ENCODE measurements at regions not wholly inside any gene's neighbourhood (a gene's known extent, or its start where the extent isn't known, plus 50 kb on each side); places are given as distances from the start of the nearest gene placed in this dataset.

DNA sequence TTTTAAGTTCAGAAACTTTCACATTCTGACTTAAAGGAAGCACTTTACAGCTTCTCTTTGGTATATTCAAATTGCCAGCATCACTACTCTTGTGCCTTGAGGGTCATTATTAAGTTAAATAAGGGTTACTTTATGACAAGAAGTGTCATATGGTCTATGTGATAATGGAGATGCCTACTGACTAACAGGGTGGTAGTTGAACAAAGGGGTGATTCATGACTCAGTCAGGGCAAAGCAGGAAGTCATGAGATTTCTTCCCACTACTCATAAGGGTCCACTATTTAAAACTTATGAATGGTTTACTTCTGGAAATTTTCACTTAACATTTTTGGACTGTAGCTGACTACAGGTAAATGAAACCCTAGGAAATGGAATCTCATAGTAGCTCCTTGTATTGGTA is 938.3 kb upstream of the PTPRD start:
- TF ChIP-seq POLR2AphosphoS5 (IDR thresholded peaks at IDR 0.05; ENCODE audit: low read depth, low read length), result no peak
- TF ChIP-seq, protein P1, sequence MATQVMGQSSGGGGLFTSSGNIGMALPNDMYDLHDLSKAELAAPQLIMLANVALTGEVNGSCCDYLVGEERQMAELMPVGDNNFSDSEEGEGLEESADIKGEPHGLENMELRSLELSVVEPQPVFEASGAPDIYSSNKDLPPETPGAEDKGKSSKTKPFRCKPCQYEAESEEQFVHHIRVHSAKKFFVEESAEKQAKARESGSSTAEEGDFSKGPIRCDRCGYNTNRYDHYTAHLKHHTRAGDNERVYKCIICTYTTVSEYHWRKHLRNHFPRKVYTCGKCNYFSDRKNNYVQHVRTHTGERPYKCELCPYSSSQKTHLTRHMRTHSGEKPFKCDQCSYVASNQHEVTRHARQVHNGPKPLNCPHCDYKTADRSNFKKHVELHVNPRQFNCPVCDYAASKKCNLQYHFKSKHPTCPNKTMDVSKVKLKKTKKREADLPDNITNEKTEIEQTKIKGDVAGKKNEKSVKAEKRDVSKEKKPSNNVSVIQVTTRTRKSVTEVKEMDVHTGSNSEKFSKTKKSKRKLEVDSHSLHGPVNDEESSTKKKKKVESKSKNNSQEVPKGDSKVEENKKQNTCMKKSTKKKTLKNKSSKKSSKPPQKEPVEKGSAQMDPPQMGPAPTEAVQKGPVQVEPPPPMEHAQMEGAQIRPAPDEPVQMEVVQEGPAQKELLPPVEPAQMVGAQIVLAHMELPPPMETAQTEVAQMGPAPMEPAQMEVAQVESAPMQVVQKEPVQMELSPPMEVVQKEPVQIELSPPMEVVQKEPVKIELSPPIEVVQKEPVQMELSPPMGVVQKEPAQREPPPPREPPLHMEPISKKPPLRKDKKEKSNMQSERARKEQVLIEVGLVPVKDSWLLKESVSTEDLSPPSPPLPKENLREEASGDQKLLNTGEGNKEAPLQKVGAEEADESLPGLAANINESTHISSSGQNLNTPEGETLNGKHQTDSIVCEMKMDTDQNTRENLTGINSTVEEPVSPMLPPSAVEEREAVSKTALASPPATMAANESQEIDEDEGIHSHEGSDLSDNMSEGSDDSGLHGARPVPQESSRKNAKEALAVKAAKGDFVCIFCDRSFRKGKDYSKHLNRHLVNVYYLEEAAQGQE (IDR thresholded peaks at IDR 0.05; ENCODE audit: insufficient read depth in 1 of 2, low read depth in 2 of 2, low read length in 2 of 2), result no peak
- no peak for TF ChIP-seq SIN3A (IDR thresholded peaks at IDR 0.05; ENCODE audit: borderline replicate concordance, insufficient read depth, low read length)
- no peak for TF ChIP-seq TAF1 (IDR thresholded peaks at IDR 0.05; ENCODE audit: borderline replicate concordance, insufficient read depth, low read length)
- no peak for TF ChIP-seq FOXP2 (optimal IDR thresholded peaks at IDR 0.05; ENCODE audit: borderline replicate concordance, extremely low read depth, extremely low read length, insufficient read depth)

Measured in PFSK-1 (cell line).